Activated CD8-positive, alpha-beta T cell treated with anti-CD3 and anti-CD28 coated beads for 36 hours (primary cell): ENCODE measurements at regions not wholly inside any gene's neighbourhood (a gene's known extent, or its start where the extent isn't known, plus 50 kb on each side); places are given as distances from the start of the nearest gene placed in this dataset.

Experiments used
- ATAC-seq: fragments of 200-7000 bp; cut with Tn5 transposase; one replicate; pipeline ENCODE4 v1.10.0; 2021; ENCODE audit warnings: mild to moderate bottlenecking, moderate library complexity
- CTCF ChIA-PET: fragments of 350-600 bp; sonication (Branson Sonifier 250); formaldehyde crosslinking; loops from one replicate; lab custom pipeline; 2021; ENCODE audit warnings: antibody characterized with exemption; lab: Charles Lee
- POLR2A ChIA-PET: fragments of 350-600 bp; sonication (Branson Sonifier 250); formaldehyde crosslinking; loops from one replicate; lab custom pipeline; 2021; ENCODE audit warnings: antibody characterized with exemption; lab: Charles Lee
- DNase-seq: peaks from one replicate; pipeline ENCODE4 v3.0.0-alpha.2; 2020
- H3K27ac Mint-ChIP-seq: one replicate; pipeline ENCODE4 v1.8.0; 2021; ENCODE audit warnings: mild to moderate bottlenecking, mixed read lengths
- H3K27me3 Mint-ChIP-seq: one replicate; pipeline ENCODE4 v1.8.0; 2021; ENCODE audit warnings: mixed read lengths
- H3K36me3 Mint-ChIP-seq: one replicate; pipeline ENCODE4 v1.8.0; 2021; ENCODE audit warnings: low read depth, mixed read lengths
- H3K4me1 Mint-ChIP-seq: one replicate; pipeline ENCODE4 v1.8.0; 2021; ENCODE audit warnings: low read depth, mixed read lengths
- H3K4me3 Mint-ChIP-seq: one replicate; pipeline ENCODE4 v1.8.0; 2021; ENCODE audit warnings: mild to moderate bottlenecking, moderate library complexity, mixed read lengths
- H3K9me3 Mint-ChIP-seq: one replicate; pipeline ENCODE4 v1.8.0; 2021; ENCODE audit warnings: mixed read lengths
- intact Hi-C: fragments of 100-400 bp; cut with micrococcal nuclease; formaldehyde crosslinking; loops from one replicate; pipeline ENCODE4 v1.10.0; 2022
- TF ChIP-seq, protein P1 (sequence below): fragments of 200-600 bp; IDR thresholded peaks from one replicate; pipeline ENCODE4 v1.8.0; 2022; ENCODE audit warnings: antibody characterized with exemption, mild to moderate bottlenecking

DNA sequence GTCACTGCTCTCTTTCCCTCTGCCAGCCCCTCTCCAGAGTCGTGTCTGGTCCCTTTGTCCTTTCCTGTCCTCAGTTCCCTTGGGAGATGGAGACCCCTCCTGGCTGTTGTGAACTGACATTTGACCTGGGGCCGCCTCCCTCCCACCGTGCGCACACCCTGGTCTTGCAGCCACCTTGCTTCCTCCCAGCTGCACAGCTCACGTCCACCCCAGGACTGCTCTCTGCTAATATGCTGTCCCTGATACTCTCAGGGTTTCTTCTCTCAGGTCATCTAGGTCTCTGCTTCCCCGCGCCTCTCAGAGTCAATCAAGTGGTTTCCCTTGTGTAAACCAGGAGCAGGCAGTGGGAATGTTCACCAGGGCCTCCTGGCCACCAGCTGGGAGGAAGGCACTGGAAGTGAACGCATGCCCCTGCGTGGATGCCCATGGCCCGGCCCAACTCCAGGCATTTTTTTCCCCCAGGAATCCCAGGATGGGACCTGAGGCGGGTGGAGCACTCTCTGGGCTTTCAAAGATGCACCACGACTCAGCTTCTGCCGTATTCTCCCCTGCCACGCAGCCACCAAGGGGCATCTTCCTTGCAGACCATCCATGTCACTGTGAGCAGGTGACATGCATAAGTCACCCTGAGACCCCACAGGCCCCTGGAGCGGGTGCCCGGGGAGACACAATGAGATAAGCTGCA lies 142.4 kb downstream of the OLFM1 start:
- Mint-ChIP-seq H3K36me3 (no peaks in the 10 kb centered on the region), H3K4me3 (no peak overlapping the region), H3K4me1 (no peaks in the 10 kb centered on the region), H3K9me3 (peaks cover 10% of the 10 kb centered on the region), H3K27me3 (peaks cover 7% of the 10 kb centered on the region), H3K27ac (no peak overlapping the region)
- TF ChIP-seq, protein P1, sequence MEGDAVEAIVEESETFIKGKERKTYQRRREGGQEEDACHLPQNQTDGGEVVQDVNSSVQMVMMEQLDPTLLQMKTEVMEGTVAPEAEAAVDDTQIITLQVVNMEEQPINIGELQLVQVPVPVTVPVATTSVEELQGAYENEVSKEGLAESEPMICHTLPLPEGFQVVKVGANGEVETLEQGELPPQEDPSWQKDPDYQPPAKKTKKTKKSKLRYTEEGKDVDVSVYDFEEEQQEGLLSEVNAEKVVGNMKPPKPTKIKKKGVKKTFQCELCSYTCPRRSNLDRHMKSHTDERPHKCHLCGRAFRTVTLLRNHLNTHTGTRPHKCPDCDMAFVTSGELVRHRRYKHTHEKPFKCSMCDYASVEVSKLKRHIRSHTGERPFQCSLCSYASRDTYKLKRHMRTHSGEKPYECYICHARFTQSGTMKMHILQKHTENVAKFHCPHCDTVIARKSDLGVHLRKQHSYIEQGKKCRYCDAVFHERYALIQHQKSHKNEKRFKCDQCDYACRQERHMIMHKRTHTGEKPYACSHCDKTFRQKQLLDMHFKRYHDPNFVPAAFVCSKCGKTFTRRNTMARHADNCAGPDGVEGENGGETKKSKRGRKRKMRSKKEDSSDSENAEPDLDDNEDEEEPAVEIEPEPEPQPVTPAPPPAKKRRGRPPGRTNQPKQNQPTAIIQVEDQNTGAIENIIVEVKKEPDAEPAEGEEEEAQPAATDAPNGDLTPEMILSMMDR: no peak
- ChIA-PET POLR2A (no interaction called here), CTCF (no interaction called here)
- intact Hi-C loops: no loop called here
- no peak for ATAC-seq
- no peak for DNase-seq

DNA sequence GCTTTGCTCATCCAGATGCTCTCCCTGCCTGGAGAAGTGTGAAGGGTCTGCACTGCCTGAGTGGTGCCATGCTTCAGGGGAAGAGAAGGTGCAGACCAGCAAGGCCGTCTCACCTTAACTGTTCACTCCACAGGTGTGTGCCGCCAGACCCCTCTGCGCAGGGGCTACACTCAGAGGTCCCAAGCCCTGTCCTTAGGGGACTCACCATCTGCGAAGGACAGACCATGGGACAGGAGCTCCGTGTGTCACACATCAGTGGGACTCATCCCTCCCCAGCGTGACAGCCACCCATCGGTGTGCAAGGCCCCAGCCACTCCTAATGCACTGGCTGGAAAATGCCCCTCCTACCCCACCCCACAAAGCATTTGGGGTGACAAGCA lies 142.9 kb downstream of the OLFM1 start:
- H3K27me3 Mint-ChIP-seq: peaks cover 7% of the 10 kb centered on the region
- POLR2A ChIA-PET: no interaction called here

DNA sequence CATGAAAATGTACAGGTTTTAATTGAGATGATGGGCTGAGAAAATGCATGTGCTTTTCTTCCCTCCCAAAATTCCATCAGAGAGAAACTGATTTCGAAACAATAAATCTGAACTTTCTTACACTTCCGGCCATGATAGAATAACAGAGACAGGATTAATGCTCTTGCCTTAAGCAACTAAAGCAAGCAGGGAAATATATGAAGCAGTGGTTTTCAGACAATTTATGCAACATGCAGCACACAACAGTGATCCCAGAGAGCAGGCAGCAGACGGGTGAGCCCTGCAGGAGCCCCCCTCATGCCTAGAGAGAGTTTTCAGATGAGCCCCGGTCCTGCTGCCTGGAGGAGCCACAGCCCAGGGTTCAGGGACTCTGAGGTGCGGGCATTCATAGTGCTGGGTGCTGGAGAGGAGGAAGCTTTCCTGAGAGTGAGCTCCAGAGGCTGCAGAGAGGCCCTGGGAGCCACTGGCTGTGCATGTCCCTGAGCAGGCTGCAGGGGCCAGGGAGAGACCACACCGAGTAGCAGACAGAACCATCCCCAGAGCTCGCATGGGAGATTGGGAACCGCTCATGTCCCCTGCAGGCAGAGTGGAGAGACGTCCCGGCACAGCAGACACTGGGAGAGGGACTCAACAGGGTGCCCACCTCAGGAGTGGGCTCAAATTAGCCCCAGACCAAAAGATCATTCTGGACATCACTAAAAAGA lies 143.5 kb downstream of the OLFM1 start:
- no peak for ATAC-seq
- H3K36me3 Mint-ChIP-seq: no peaks in the 10 kb centered on the region
- TF ChIP-seq, protein P1: no peak
- no peaks in the 10 kb centered on the region for H3K4me1 Mint-ChIP-seq
- H3K9me3 Mint-ChIP-seq: peaks cover 10% of the 10 kb centered on the region
- DNase-seq: no peak
- no peak overlapping the region for H3K27ac Mint-ChIP-seq
- H3K4me3 Mint-ChIP-seq: no peak overlapping the region
- POLR2A ChIA-PET: no interaction called here
- intact Hi-C loops: no loop called here
- CTCF ChIA-PET: no interaction called here
- peaks cover 7% of the 10 kb centered on the region for H3K27me3 Mint-ChIP-seq

More for the DNA sequence above, 142.9 kb downstream of the OLFM1 start:
- DNase-seq (no peak), ATAC-seq (no peak)
- H3K36me3 Mint-ChIP-seq: no peaks in the 10 kb centered on the region
- TF ChIP-seq, protein P1: no peak
- no peak overlapping the region for H3K27ac Mint-ChIP-seq
- H3K9me3 Mint-ChIP-seq: peaks cover 10% of the 10 kb centered on the region
- no peak overlapping the region for H3K4me3 Mint-ChIP-seq
- no peaks in the 10 kb centered on the region for H3K4me1 Mint-ChIP-seq
- CTCF ChIA-PET: no interaction called here
- intact Hi-C loops: no loop called here

DNA sequence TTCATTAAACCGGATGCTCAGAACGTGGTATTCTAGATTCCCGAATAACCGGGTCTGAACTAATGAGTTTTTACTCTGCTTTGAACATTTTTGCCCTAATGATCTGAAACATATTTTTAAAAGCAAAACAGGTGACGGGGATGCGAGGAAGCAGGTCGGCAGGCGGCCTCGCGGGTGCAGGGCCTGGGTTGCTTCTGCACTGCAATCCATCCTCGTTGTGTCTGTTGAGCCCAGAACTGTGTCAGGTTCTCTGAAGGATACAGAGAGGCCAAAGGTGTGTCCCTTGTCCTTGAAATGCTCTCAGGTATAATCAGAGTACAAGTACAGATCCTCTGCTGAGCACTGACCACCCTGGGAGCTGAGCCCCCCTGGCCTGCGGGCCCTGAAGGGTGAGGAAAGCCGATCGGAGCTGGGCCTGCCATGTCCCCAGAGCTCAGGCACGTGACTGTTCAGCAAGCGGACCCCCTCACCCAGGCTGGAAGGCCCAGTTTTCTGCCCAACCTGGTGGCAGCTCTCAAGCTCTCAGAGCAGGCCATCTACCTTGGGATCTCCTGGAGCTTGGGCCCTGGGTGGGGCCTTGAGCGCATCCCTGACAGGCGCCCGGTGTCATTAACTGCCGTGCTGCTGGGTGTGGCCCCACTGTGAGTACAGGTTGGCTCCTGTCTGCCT lies 151.8 kb downstream of the OLFM1 start:
- CTCF ChIA-PET: no interaction called here
- no peak for DNase-seq
- ATAC-seq: no peak
- POLR2A ChIA-PET: no interaction called here
- Mint-ChIP-seq H3K9me3 (peaks cover 3% of the 10 kb centered on the region), H3K27me3 (peaks cover under 1% of the 10 kb centered on the region), H3K36me3 (no peaks in the 10 kb centered on the region), H3K4me3 (no peak overlapping the region), H3K4me1 (no peaks in the 10 kb centered on the region), H3K27ac (no peak overlapping the region)
- intact Hi-C loops: no loop called here
- TF ChIP-seq, protein P1: no peak

DNA sequence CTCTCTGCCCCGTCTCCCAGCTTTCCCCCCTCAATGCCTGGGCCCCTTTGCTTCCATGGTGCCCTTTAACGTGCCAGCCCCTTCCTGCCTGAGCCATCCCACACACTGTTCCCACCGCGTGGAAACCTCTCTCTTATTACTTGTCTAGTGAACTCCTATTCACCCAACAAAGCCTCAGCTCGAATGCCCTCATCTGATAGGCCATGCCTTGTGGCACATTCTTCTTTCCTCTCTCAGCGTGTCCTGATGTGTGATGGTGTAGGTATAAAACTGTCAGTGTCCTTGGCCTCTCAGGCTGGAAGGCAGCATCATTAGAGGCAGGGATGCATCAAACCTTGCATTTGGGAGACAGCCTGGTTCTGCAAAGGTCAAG lies 152.3 kb downstream of the OLFM1 start:
- Mint-ChIP-seq H3K4me1 (no peaks in the 10 kb centered on the region), H3K9me3 (peaks cover under 1% of the 10 kb centered on the region), H3K27me3 (peaks cover 3% of the 10 kb centered on the region), H3K36me3 (no peaks in the 10 kb centered on the region), H3K27ac (no peak overlapping the region), H3K4me3 (no peak overlapping the region)
- ChIA-PET CTCF (no interaction called here), POLR2A (no interaction called here)
- no peak for DNase-seq
- TF ChIP-seq, protein P1: no peak
- no peak for ATAC-seq
- intact Hi-C loops: no loop called here
